Left lung (tissue), 4 donors: ENCODE measurements at regions not wholly inside any gene's neighbourhood (a gene's known extent, or its start where the extent isn't known, plus 50 kb on each side); places are given as distances from the start of the nearest gene placed in this dataset.
"Not testable (repeated sequence)": the region's sequence is repeated elsewhere in the genome, so short reads cannot be mapped to it uniquely, and the experiment has no call there.

Experiments used
- ATAC-seq: fragments of 200-7000 bp; cut with Tn5 transposase; one replicate; pipeline ENCODE4 v1.9.1; 2020; ENCODE audit warnings: moderate library complexity
- DNase-seq, 4 donors: peaks; one replicate each; pipeline ENCODE4 v3.0.0-alpha.2; 2013 to 2020
- H3K27ac ChIP-seq, 2 donors: fragments of 200-600 bp; sonication (generic) in 1 of 2; one replicate each; pipeline versions ENCODE4 v1.5.0 to v1.8.0; 2020 to 2021
- H3K27me3 ChIP-seq, 2 donors: fragments of 200-600 bp; sonication (generic) in 1 of 2; one replicate each; pipeline versions ENCODE4 v1.5.0 to v1.8.0; 2020 to 2021
- H3K36me3 ChIP-seq, 2 donors: fragments of 200-600 bp; sonication (generic) in 1 of 2; one replicate each; pipeline versions ENCODE4 v1.5.0 to v1.8.0; 2020 to 2021
- H3K4me1 ChIP-seq, 2 donors: fragments of 200-600 bp; one replicate each; pipeline ENCODE4 v1.8.0; 2021
- H3K4me3 ChIP-seq, 2 donors: fragments of 200-600 bp; sonication (generic) in 1 of 2; one replicate each; pipeline versions ENCODE4 v1.5.0 to v1.8.0; 2020 to 2021; ENCODE audit warnings: mild to moderate bottlenecking in 1 of 2
- H3K9me3 ChIP-seq, 2 donors: fragments of 200-600 bp; sonication (generic) in 1 of 2; one replicate each; pipeline versions ENCODE4 v1.5.0 to v1.8.0; 2020 to 2021
- intact Hi-C, 2 donors: fragments of 100-400 bp; cut with DNase I; formaldehyde crosslinking; loops; one replicate each; pipeline versions ENCODE4 v1.11.2 to v1.14.2; 2022
- TF ChIP-seq, protein P1 (sequence below), 2 donors: fragments of 200-600 bp; sonication (generic) in 1 of 2; IDR thresholded peaks; one replicate each; pipeline versions ENCODE4 v1.5.0 to v1.8.0; 2021; ENCODE audit warnings: antibody characterized with exemption in 2 of 2
- donor health status: DM: no; HTN: yes; CAD: no.
- donor health status: DM: no; HTN: no; CAD: no.

DNA sequence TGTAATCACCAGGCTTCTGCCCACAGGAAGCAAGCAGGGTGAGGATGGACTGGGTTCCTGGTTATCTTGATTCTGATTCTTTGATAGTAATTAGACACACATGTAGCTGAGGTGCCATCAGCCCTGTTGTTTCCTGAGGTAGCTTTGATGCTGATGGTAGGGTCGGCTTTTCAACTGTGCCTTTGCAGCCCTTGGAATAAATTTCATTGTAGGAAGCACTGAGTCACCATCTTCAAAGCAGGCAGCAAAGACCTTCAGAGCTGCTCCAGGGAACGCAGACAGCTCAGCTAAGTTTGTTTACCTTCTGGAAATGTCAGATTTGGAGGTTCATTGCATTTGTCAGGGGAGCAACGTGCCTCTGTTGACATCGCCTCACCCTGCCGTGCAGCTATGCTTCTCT is 135.4 kb downstream of the ASMT start:
- TF ChIP-seq, protein P1, sequence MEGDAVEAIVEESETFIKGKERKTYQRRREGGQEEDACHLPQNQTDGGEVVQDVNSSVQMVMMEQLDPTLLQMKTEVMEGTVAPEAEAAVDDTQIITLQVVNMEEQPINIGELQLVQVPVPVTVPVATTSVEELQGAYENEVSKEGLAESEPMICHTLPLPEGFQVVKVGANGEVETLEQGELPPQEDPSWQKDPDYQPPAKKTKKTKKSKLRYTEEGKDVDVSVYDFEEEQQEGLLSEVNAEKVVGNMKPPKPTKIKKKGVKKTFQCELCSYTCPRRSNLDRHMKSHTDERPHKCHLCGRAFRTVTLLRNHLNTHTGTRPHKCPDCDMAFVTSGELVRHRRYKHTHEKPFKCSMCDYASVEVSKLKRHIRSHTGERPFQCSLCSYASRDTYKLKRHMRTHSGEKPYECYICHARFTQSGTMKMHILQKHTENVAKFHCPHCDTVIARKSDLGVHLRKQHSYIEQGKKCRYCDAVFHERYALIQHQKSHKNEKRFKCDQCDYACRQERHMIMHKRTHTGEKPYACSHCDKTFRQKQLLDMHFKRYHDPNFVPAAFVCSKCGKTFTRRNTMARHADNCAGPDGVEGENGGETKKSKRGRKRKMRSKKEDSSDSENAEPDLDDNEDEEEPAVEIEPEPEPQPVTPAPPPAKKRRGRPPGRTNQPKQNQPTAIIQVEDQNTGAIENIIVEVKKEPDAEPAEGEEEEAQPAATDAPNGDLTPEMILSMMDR (IDR thresholded peaks at IDR 0.05) = no peak
- ATAC-seq (no peak), DNase-seq (no peak)
- Histone ChIP-seq H3K4me3 (no peak overlapping the region), H3K27ac (no peak overlapping the region), H3K36me3 (no peaks in the 10 kb centered on the region), H3K9me3 (no peaks in the 10 kb centered on the region), H3K27me3 (no peaks in the 10 kb centered on the region), H3K4me1 (no peaks in the 10 kb centered on the region)
- intact Hi-C loops = no loop called here

DNA sequence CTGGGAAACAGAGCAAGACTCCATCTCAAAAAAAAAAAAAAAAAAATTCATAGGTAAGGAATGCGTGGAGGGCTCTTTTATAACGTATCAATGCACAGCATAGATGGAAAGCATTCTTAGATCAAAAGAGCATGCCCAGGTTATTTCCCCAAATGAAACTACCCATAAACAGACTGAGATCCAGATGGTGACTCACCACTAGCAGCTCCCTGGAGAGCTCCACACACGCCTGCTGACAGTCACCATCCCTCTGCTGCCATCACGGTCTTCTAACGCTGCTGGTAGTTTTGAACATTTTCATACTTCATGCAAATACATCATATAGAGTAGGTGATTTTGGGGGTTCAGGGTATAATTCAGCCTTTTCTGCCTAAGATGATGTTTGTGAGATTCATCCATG is 136.9 kb downstream of the ASMT start:
- H3K36me3 ChIP-seq = no peaks in the 10 kb centered on the region
- DNase-seq (no peak), ATAC-seq (no peak)
- H3K4me1 ChIP-seq = no peaks in the 10 kb centered on the region
- H3K27me3 ChIP-seq = no peaks in the 10 kb centered on the region
- TF ChIP-seq, protein P1 (IDR thresholded peaks at IDR 0.05) = no peak
- no peak overlapping the region for H3K27ac ChIP-seq
- H3K4me3 ChIP-seq = no peak overlapping the region
- intact Hi-C loops = no loop called here
- peaks cover 0 to 9% of the 10 kb centered on the region in 2 donors for H3K9me3 ChIP-seq

DNA sequence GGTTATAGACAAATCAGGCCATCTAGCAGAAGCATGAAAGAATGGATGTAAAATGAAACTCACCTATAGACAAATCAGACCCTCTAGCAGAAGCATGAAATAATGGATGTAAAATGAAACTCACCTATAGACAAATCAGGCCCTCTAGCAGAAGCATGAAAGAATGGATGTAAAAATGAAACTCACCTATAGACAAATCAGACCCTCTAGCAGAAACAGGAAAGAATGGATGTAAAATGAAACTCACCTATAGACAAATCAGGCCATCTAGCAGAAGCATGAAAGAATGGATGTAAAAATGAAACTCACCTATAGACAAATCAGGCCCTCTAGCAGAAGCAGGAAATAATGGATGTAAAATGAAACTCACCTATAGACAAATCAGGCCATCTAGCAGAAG is 137.9 kb downstream of the ASMT start:
- peaks cover 0 to 17% of the 10 kb centered on the region in 2 donors for H3K9me3 ChIP-seq
- ATAC-seq, intact Hi-C loops, H3K4me3 ChIP-seq, H3K27me3 ChIP-seq, H3K36me3 ChIP-seq, DNase-seq, H3K27ac ChIP-seq, H3K4me1 ChIP-seq: not testable (repeated sequence)

DNA sequence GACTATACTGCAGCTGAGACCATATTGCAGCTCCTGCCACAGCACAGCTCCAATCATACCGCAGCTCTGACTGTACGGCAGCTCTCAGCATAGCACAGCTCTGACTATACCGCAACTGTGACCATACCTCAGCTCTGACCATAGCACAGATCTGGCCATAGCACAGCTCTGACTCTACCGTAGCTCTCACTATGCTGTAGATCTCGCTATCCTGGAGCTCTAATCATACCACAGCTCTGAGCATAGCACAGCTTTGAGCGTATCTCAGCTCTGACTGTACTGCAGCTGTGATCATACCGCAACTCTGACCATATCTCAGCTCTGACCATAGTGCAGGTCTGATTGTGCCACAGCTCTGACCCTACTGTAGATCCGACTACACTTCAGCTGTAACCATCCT is 139.2 kb downstream of the ASMT start:
- ATAC-seq (no peak), DNase-seq (no peak)
- no peaks in the 10 kb centered on the region for H3K4me1 ChIP-seq
- no peak overlapping the region for H3K27ac ChIP-seq
- H3K4me3 ChIP-seq = no peak overlapping the region
- peaks cover 0 to 24% of the 10 kb centered on the region in 2 donors for H3K9me3 ChIP-seq
- H3K36me3 ChIP-seq = no peaks in the 10 kb centered on the region
- intact Hi-C loops = no loop called here
- no peaks in the 10 kb centered on the region for H3K27me3 ChIP-seq
- TF ChIP-seq, protein P1 (IDR thresholded peaks at IDR 0.05) = no peak

DNA sequence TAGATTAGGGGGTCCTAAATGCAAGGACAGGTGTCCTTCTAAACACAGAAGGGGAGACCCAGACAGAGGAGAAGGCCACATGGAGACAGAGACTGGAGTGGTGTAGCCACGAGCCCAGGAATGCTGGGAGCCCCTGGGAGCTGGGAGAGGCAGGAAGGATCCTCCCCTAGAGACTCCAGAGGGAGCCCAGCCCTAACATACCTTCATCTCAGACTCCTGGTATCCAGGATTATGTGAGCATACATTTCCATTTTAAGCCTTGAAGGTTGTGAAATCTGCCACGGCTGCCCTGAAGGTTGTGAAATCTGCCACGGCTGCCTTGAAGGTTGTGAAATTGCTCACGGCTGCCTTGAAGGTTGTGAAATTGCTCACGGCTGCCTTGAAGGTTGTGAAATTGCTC is 148.4 kb downstream of the ASMT start:
- Histone ChIP-seq H3K27ac (no peak overlapping the region), H3K9me3 (peaks cover 0 to 61% of the 10 kb centered on the region in 2 donors), H3K4me3 (no peak overlapping the region), H3K36me3 (no peaks in the 10 kb centered on the region), H3K4me1 (no peaks in the 10 kb centered on the region), H3K27me3 (no peaks in the 10 kb centered on the region)
- intact Hi-C loops = no loop called here
- TF ChIP-seq, protein P1 (IDR thresholded peaks at IDR 0.05) = no peak
- ATAC-seq (no peak), DNase-seq (no peak)

DNA sequence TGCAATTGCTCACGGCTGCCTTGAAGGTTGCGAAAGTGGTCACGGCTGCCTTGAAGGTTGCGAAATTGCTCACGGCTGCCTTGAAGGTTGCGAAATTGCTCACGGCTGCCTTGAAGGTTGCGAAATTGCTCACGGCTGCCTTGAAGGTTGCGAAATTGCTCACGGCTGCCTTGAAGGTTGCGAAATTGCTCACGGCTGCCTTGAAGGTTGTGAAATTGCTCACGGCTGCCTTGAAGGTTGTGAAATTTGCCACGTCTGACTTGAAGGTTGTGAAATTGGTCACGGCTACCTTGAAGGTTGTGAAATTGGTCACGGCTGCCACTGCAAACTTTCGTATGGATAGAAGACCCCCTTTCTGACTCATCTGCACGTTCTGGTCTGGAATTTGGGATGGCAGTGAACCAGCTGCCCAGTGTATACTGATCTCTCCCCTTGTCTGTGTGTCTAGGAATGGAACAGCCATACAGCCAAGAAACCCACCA is 150.1 kb downstream of the ASMT start:
- H3K27ac ChIP-seq, H3K4me1 ChIP-seq, H3K4me3 ChIP-seq, intact Hi-C loops, H3K27me3 ChIP-seq, ATAC-seq, H3K36me3 ChIP-seq, DNase-seq: not testable (repeated sequence)
- peaks cover 0 to 69% of the 10 kb centered on the region in 2 donors for H3K9me3 ChIP-seq
